ENCODE measurements at regions not wholly inside any gene's neighbourhood (a gene's known extent, or its start where the extent isn't known, plus 50 kb on each side); places are given as distances from the start of the nearest gene placed in this dataset.
"Not testable (repeated sequence)": the region's sequence is repeated elsewhere in the genome, so short reads cannot be mapped to it uniquely, and the experiment has no call there.

GRCh38 chr19:30942636-30943035, 406.6 kb downstream of the TSHZ3 start:
- Histone ChIP-seq H3K27me3 (ENCODE audit: low read depth) (peaks cover 47% of the 10 kb centered on the region), H3K4me3 (no peak overlapping the region), H3K27ac (replicated peaks) (no peak overlapping the region), H3K9me3 (replicated peaks) (no peaks in the 10 kb centered on the region), H3K36me3 (no peaks in the 10 kb centered on the region), H3K4me1 (no peaks in the 10 kb centered on the region)
- no peak for DNase-seq
- intact Hi-C loops (cut with micrococcal nuclease): no loop called here
- no peak for TF ChIP-seq CTCF (IDR thresholded peaks at IDR 0.05; ENCODE audit: borderline replicate concordance)

- H3K27me3 ChIP-seq (ENCODE audit: low read depth): peaks cover 47% of the 10 kb centered on the region
- no peak for DNase-seq
- no peaks in the 10 kb centered on the region for H3K36me3 ChIP-seq
- H3K27ac ChIP-seq (replicated peaks): no peak overlapping the region
- no peak for TF ChIP-seq CTCF (IDR thresholded peaks at IDR 0.05; ENCODE audit: borderline replicate concordance)
- no peaks in the 10 kb centered on the region for H3K9me3 ChIP-seq (replicated peaks)
- no peaks in the 10 kb centered on the region for H3K4me1 ChIP-seq
- no peak overlapping the region for H3K4me3 ChIP-seq
- intact Hi-C loops (cut with micrococcal nuclease): no loop called here
These were observed 407.6 kb downstream of the TSHZ3 start for GRCh38 chr19:30941591-30941990.

GRCh38 chr19:30936276-30936675, 413.0 kb downstream of the TSHZ3 start:
- Histone ChIP-seq H3K27ac (replicated peaks) (no peak overlapping the region), H3K4me3 (no peak overlapping the region), H3K9me3 (replicated peaks) (no peaks in the 10 kb centered on the region), H3K4me1 (no peaks in the 10 kb centered on the region), H3K36me3 (no peaks in the 10 kb centered on the region), H3K27me3 (ENCODE audit: low read depth) (peaks cover 42% of the 10 kb centered on the region)
- DNase-seq: no peak
- no peak for TF ChIP-seq CTCF (IDR thresholded peaks at IDR 0.05; ENCODE audit: borderline replicate concordance)
- intact Hi-C loops (cut with micrococcal nuclease): no loop called here

- TF ChIP-seq CTCF (IDR thresholded peaks at IDR 0.05; ENCODE audit: borderline replicate concordance): no peak
- Histone ChIP-seq H3K9me3 (replicated peaks) (no peaks in the 10 kb centered on the region), H3K27ac (replicated peaks) (no peak overlapping the region), H3K27me3 (ENCODE audit: low read depth) (peaks cover 33% of the 10 kb centered on the region), H3K4me1 (no peaks in the 10 kb centered on the region), H3K36me3 (no peaks in the 10 kb centered on the region), H3K4me3 (no peak overlapping the region)
- intact Hi-C loops (cut with micrococcal nuclease): no loop called here
- DNase-seq: no peak
These were observed 414.1 kb downstream of the TSHZ3 start for GRCh38 chr19:30935146-30935545.

- H3K4me1 ChIP-seq; H3K4me3 ChIP-seq; H3K36me3 ChIP-seq; H3K27ac ChIP-seq (replicated peaks); intact Hi-C loops (cut with micrococcal nuclease); DNase-seq: not testable (repeated sequence)
- Histone ChIP-seq H3K9me3 (replicated peaks) (peaks cover 11% of the 10 kb centered on the region), H3K27me3 (ENCODE audit: low read depth) (peaks cover 30% of the 10 kb centered on the region)
These were observed 415.8 kb downstream of the TSHZ3 start for GRCh38 chr19:30933454-30933853.

GRCh38 chr19:30932854-30933253, 416.4 kb downstream of the TSHZ3 start:
- Histone ChIP-seq H3K4me3 (no peak overlapping the region), H3K9me3 (replicated peaks) (peaks cover 17% of the 10 kb centered on the region), H3K27me3 (ENCODE audit: low read depth) (peaks cover 32% of the 10 kb centered on the region), H3K4me1 (no peaks in the 10 kb centered on the region), H3K27ac (replicated peaks) (no peak overlapping the region), H3K36me3 (no peaks in the 10 kb centered on the region)
- TF ChIP-seq CTCF (IDR thresholded peaks at IDR 0.05; ENCODE audit: borderline replicate concordance): no peak
- no peak for DNase-seq
- intact Hi-C loops (cut with micrococcal nuclease): no loop called here

Data from left ventricle myocardium inferior (tissue), 1 donor.